Glomerular visceral epithelial cell (primary cell): ENCODE measurements at regions not wholly inside any gene's neighbourhood (a gene's known extent, or its start where the extent isn't known, plus 50 kb on each side); places are given as distances from the start of the nearest gene placed in this dataset.

ENCODE experiments used
- DNase-seq: peaks from one replicate; pipeline ENCODE4 v3.0.0-alpha.2; 2016; ENCODE audit errors: extremely low spot score

DNA sequence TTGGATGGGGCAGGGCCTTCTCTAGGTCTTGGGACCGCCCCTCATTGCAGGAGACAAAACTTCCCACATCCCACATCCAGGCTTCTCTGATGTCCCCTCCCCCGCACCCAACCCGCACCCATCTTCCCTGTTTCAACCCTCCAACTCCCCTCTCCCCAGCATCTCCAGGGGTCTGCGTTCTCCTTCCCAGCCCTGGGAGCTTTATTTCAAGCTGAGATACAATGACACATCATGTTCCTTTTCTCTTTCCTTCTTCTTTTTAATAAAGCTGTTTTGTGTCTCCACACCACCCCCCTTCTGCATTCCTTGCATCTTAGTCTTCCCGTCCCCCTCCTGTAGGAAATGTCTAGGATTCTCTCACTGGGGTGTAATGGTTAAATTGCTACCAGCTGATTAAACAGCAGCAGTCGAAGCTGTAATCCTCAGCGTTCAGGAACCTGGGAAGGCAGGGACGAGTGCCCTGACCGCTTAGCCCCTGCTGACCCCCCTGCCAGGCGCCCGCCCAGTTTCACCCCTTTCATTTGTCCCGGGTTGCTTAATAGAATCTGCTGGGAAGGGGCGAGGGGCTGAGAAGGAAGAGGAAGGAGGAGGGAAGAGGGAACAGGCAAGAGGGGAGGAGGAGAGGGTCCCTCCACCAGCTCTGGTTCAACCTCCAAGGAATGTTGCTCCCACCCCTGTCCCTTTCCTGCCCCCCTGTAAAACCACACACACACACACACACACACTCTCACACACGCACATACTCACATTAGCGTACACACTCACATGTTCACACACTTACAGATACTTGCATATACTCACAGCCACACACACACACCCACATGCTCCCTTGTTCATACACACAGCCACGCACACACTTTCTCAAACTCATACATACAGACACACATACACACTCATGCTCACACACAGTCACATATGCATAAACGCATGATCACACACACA, 104.5 kb upstream of the MED13L start:
- DNase-seq = peak; percentile 94

DNA sequence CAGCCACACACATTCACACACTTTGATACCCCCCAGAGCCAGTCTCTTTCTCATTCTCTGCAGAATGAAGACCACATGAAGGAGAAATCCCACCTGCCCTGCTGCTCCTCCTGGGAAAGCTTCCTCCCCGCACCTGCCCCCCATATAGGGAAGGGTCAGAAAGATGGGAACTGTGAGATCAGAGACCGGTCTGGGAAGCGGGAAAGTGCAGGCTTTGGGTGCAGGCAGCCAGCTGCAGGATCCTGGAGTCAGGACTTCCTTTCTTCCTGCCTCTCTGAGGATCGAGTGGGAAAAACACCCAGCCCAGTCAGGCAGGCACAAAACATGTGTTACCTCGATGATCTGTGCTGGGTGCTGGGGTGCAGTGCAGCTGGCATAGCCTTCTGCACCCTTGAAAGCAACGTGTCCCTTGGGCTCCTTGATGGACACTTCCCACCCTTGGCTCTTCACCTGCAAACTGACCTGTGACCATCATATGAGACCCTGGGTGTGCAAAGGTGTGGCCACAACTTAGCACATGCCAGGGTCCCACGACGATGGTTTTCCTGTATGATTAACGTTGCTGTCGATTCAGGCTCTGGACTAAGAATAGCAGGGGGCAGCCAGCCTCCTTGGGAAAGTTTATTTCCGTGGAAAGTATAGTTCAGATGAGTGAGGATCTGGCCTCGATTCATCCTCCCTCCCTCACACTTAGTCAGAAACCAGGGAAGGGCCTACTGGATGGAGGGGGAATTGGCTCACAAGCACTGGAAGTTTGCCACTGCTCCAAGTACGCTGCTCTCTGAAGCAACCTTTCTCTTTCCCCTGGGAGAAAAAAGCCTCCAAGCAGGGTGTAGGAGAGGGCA, 105.4 kb upstream of the MED13L start:
- peak; percentile 81 for DNase-seq

DNA sequence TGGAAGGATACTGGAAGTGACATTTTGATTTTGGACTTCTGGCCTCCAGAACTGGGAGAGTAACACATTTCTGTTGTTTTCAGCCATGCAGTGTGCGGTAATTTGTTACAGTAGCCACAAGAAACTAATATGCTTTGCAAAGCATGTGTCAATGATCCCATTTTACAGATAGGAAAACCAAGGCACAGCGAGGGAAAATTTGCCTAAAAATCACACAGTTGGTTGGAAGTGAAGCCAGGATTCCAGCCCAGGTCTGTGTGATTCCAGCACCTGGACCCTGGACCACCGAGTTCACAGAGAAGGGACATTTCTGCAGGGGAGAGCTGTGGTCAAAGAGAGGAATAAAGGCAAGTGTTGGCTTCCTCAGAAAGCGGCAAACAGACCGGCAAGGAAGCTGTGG, 106.7 kb upstream of the MED13L start:
- DNase-seq = no peak

DNA sequence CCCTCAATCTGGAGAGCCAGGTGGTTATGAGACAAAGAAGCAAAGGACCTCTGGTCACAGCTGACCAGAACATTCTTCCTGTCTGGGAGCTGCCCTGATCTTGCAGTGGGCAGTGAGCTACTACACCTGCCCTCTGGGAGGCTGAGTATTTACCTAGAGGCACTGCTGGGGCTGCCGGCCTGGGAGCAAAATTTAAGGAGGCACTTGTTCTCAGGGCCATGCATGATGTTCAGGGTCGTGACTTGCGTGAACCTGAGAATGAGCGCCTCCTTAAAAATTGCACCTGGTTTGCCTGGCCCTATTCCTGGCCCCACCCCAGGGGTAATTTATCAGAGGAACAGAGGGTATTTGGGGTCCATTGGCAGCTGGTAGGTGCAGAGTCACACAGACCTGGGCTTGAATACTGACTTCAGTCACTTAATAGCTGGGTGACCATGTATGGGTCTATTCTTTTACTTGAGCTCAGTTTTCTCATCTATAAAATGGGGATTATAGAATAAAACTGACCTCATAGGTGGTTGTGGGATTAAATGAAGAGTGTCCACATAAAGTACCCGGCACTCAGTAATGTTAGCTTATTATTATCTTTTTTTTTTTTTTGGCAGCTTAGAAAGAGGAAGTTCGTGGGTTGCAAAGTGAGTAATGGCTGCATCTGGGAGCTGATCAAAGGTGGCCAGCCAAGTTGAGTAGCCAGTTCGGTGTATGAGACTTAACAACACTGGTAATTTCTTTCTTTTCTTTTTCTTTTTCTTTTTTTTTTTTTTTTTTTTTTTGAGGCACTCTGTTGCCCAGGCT, 107.4 kb upstream of the MED13L start:
- peak; percentile 36 for DNase-seq

DNA sequence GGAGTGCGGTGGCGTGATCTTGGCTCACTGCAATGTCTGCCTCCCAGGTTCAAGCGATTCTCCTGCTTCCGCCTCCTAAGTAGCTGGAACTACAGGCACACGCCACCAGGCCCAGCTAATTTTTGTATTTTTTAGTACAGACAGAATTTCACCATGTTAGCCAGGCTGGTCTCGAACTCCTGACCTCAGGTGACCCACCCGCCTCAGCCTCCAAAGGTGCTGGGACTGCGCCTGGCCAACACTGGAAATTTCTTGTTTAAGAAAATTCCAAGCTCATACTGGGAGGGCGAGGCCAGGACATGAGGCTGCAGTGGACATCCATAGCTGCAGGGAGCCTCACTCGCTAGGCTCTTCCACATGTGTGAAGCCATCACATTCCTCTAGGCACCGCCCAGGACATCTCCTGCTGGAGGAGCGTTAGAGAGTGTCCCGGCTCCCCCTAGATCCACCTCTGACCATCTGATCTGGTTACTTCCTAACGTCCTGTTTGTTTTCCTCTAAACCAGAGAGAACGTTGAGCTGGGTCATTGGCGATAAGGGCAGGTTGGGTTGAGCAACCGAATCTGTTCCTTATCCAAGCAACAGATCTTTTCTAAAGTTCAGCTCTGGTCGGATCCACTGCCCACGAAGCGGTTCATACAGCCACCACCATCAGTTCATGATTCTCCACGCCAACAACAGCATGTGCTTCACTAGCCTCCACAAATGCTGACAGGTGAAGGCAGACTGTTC, 108.2 kb upstream of the MED13L start:
- no peak for DNase-seq

DNA sequence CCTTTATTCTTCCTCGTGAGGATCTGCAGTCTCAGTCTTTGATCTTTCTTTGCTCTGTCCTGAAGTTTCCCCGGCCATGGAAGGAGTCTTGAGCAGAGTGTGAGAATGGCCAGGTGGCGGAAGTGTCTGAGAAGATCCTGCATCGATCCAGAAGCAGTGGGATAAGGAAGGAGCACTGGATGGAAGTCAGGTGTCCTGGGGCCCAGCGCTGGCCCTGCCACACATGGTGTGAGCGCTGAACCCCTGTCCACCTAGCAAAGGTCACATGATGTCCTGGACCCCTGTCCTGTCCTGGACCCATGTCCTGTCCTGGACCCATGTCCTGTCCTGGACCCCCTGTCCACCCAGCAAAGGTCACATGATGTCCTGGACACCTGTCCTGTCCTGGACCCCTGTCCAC, 111.8 kb upstream of the MED13L start:
- no peak for DNase-seq

DNA sequence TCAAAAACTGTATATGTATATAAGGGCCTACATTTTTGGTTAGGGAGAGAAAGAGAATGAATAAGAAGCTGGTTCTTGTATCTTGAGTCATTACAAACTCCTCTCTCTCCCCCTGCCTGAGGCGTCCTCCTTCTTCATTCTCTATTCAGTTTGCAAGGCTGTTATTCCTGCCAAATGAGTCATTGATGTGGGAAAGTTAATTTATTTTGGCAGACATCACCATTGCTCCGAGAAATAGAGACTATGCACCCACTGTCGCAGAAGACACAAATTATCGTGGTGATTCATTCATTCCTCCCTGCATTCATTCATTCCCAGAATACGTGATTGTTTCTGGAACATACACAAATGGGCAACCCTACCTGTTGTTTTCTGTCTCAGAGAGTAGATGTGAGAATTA, 112.5 kb upstream of the MED13L start:
- DNase-seq = peak; percentile 69

DNA sequence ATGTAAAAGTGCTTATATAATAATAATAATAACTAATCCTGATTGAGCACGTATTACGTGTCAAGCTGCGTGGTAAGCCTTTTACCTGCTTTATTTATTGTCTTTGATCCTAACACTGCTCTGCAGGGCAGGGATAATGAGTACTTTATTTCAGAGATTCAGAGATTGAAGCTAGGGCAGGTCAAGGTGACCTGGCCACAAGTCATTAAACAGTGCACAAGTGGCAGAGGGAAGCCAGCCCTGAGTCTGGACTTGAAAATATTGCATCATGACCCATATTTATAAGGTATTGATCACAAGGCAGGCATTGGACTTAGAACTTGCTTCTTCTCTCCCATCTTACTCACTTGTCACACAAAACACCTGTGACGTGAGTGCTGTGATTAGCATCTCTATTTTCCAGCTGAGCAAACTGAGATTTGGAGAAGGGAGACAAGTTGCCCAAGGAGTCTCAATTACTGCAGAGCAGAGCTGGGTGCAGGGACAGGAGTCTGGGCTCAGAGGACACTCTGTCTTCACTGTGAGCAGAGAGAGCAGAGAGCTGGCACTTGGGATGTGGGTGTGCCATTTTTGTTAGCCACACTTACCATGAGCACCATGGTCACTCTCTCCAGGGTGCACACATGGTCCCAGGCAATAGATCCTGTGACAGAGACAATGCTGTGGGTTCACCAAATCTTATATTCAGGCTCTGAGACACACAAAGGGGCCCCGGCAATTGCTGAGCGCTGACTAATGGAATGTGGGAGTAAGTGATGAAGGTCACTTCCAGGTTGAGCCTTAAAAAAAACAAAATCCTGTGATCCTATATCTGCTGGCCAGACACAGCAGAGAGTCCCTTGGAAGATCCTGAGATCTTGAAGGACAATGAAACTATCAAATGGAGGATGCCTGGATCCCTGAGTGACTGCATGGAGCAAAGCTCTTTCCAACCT, 113.2 kb upstream of the MED13L start:
- no peak for DNase-seq

DNA sequence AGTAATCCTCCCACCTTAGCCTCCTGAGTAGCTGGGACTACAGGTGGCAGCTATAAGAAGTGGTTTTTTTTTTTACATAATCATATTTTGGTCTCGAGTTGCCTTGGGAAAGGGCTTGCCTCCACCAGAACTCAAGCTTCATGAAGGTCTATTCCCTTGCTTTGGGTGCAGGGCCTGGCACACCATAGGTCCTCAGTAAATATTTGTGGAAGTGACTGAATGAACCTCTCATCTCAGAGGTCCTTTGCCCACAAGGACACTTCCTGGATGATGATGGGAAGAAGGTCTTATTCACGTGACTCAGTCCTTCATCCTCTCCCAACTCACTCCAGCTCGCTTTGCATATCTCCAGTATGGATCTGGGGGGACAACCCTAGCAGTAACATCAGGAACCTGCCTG, 114.0 kb upstream of the MED13L start:
- no peak for DNase-seq

DNA sequence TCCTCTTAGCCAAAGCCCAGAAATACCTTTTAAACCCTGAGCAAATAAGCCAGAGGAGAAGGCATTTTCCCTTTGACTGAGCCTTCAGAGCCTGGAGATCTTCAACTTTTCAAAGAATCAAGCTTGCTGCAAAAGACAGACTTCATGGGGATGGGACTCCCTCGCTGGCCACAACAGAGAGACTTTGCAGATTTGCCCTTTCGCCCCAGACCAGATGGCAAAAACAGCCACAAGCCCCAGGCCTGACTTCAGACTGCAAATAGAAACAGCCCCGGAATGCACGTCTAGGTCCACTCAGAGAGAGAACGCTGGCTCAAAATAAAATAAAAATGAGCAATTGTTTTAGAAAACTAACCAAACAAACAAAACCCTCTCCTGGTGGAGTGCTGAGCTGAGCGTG, 114.6 kb upstream of the MED13L start:
- DNase-seq = no peak

DNA sequence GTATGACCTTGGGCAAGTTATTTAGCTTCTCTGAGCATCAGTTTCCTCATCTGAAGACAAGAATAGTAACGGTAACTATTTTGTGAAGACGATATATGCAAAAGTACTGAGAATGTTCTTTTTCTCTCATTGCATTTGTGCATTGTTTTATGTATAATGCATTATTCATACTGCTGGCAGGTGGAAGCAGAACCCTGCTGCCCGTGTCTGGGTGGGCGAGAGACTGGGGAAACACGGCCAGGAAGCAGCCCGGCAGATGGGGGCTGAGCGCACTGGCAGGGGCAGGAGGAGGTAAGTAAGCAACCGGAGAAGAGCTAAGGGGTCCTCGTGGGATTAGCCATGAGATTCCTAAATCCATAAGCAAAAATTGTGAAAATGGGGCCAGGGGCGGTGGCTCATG, 115.8 kb upstream of the MED13L start:
- no peak for DNase-seq

DNA sequence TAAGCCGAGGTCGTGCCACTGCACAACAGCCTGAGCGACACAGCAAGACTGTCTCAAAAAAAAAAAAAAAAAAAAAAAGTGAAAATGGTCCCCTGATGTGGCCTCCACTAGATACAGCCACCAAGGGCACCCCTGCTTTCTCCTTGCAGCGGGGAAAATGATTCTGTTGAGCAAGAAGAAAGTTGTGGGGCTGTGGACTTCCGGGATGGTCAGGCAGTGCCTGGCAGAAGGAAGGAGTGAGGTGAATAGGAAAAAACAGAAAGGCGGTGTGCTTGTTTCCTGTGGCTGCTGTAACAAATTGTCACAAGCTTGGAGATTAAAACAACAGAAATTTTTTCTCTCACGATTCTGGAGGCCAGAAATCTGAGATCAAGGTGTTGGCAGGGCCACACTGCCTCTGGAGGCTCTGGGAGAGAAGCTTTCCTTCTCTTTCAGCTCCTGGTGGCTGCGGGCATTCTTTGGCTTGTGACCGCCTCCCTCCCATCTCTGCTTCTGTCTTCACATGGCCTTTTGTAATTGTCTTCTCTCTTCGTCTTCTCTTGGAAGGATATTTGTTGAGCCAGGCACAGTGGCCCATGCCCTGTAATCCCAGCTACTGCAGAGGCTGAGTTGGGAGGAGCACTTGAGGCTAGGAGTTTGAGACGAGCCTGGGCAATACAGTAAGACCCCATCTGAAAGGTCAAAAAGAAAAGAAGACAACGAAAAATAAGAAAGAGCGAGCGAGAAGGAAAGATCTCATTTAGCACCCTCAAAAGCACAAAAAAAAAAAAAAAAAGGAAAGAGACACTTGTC, 116.6 kb upstream of the MED13L start:
- DNase-seq = no peak

DNA sequence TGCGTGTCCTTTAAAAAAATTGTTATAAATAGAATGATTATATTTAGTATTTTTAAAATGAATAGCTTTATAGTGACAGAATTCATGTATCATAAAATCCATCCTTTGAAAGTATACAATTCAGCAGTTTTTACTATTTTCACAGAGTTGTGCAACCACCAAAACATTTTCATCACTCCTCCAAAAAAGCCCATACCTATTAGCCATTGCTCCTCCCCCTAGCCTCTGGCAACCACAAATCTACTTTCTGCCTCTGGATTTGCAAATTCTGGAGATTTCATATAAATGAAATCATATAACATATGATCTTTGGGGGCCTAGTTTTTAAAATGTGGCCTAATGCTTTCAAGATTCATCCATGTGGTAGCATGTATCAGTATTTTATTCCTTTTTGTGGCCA, 117.9 kb upstream of the MED13L start:
- no peak for DNase-seq

DNA sequence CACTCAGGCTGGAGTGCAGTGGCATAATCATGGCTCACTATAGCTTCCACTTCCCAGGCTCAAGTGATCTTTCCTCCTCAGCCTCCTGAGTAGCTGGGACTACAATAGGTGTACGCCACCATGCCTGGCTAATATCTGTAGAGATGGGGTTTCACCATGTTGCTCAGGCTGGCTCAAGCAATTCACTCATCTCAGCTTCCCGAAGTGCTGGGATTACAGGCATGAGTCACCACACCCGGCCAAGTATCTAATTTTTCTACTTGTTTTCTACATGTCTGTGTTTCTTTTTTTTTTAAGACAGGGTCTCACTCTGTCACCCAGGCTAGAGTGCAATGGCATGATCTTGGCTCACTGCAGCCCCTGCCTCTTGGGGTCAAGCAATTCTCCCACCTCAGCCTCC, 119.7 kb upstream of the MED13L start:
- peak; percentile 30 for DNase-seq

DNA sequence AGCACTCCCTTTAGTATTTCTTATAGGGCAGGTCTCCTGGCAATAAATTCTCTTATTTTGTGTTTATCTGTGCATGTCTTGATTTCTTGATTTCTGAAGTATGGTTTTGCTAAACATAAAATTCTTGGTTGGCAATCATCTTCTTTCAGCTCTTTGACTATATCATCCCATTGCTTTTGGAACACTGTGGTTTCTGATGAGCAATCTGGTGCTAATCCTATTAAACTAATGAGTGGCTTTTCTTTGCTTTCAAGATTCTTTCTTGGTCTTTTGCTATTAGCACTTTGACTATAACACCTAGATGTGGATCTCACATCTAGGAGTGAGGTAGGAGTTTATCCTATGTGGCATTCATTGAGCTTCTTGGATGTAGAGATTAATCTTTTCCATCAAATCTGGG, 120.7 kb upstream of the MED13L start:
- no peak for DNase-seq

DNA sequence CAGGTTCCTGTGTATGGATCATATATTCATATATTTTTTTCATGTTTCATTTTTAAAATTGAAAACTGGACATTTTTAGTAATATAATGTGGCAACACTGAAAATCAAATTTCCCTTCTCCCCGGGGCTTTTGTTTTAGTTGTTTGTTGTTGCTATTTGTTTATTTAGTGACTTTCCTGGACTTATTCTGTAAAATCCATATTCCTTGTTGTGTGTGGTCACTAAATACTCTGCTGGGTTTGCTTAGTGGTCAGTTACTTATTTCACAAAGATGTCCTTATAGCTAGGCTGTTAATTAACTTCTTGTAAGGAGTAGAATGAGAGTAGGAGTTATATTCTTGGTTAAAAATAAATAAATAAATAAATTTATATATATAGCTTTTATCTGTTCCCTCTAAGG, 121.6 kb upstream of the MED13L start:
- no peak for DNase-seq

DNA sequence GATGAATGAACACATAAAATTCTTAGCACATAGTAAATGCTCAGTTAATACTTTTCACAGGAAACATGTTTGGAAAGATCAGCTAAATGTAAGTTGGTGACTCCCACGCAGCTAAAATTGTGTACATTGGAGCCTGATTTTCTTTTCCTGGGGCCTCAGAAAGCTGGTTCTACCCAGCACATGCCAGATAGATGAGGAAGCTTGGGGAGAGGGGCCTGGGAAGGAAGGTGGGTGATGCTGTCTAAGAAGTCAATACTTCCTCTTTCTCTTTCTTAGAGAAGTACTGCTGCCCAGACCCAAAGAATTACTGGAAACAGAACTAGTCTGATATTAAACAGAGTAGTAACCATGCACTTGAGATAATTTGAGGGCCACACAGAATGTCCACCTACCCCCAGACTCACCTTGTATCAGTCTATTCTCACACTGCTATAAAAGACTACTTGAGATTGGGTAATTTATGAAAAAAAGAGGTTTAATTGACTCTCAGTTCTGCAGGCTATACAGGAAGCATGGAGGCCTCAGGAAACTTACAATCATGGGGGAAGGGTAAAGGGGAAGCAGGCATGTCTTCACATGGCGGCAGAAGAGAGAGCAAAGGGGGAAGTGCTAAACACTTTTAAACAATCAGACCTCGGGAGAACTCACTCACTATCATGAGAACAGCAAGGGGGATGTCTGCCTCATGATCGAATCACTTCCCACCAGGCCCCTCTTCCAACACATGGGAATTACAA, 123.3 kb upstream of the MED13L start:
- DNase-seq = no peak

DNA sequence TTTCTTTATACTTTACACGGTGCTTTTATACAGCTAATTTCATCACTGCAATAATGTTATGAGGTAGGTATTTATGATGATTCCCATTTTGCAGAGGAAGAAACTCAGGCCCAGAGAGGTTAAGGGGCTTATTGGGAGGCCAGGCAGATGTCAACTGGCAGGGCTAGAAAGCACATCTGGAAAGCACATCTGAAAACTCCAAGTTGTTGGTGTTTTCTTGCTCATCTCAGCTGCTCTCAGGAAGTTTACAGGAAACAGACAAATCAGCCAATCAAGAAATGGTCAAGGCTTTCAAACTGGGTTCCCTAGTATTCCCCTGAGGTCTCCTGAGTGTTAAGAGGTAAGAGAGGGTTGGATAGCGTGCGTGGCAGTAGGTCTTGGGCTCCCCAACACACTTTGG, 124.1 kb upstream of the MED13L start:
- no peak for DNase-seq
